Neural crest cell (in vitro differentiated cells): ENCODE measurements at regions not wholly inside any gene's neighbourhood (a gene's known extent, or its start where the extent isn't known, plus 50 kb on each side); places are given as distances from the start of the nearest gene placed in this dataset.

Experiments
- DNase-seq: peaks from one replicate; pipeline ENCODE4 v3.0.0; 2021; ENCODE audit warnings: low read depth, mixed read lengths, low spot score
- H3K27ac Mint-ChIP-seq: one replicate; pipeline ENCODE4 v1.8.0; 2021; ENCODE audit warnings: mild to moderate bottlenecking, mixed read lengths; ENCODE audit not compliant: unreplicated experiment
- H3K27me3 Mint-ChIP-seq: 2 replicates; pipeline ENCODE4 v1.8.0; 2021; ENCODE audit warnings: low read depth, mild to moderate bottlenecking, mixed read lengths
- H3K36me3 Mint-ChIP-seq: 2 replicates; pipeline ENCODE4 v1.8.0; 2021; ENCODE audit warnings: low read depth, mild to moderate bottlenecking, mixed read lengths
- H3K4me1 Mint-ChIP-seq: 2 replicates; pipeline ENCODE4 v1.8.0; 2021; ENCODE audit warnings: mixed read lengths
- H3K4me3 Mint-ChIP-seq: one replicate; pipeline ENCODE4 v1.8.0; 2021; ENCODE audit warnings: mild to moderate bottlenecking, mixed read lengths
- H3K9me3 Mint-ChIP-seq: 2 replicates; pipeline ENCODE4 v1.8.0; 2021; ENCODE audit warnings: mixed read lengths
- TF ChIP-seq, protein P1 (sequence below): fragments of 200-600 bp; sonication (generic); conservative IDR thresholded peaks from 2 replicates; pipeline ENCODE4 v1.5.0; 2021; ENCODE audit warnings: antibody characterized with exemption, mild to moderate bottlenecking

DNA sequence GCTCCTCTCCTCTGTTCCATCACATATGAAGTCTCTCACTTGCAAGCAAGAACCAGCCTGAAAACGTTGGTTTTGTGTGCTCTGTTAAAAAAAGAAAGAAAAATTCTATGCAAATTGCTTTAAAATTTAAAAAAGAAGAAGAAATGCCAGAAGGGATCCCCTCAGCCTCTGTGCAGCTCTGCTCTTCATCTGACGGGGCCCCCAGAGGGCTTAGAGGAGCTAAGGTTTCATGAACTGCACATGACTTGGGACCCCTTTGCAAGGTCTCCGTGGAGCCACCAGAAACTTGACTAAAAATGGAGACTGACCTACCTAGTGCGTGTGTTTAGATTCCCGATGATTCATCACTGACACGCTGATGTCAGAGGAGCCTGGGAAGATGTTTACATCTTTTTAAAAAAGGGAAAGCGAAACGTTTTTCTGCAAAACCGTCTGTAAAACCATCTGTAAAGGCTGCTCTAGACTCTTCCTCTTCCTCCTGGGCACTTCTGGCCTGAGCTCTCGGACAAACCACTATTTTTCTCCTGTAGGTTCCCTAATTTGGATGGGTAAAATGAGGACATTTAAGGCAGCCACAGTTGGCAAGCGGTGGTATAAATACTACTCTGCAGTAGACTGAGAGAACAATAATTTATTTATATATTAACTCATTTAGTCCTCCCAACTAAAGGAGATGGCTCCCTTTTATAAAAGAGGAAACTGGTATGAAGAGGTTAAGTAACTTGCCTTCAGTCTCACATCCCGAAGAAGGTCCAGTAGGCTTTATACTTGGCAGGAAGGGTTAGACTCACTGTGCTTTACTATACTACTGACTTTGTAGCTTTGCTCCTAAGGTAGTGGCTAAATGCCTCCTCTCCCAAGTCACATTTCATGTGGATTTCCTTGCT, 67.2 kb upstream of the POLG start:
- no peak for DNase-seq
- Mint-ChIP-seq H3K9me3 (no peaks in the 10 kb centered on the region), H3K27ac (no peak overlapping the region), H3K36me3 (no peaks in the 10 kb centered on the region), H3K27me3 (peaks cover 99% of the 10 kb centered on the region), H3K4me3 (no peak overlapping the region), H3K4me1 (peaks cover 9% of the 10 kb centered on the region)
- TF ChIP-seq, protein P1, sequence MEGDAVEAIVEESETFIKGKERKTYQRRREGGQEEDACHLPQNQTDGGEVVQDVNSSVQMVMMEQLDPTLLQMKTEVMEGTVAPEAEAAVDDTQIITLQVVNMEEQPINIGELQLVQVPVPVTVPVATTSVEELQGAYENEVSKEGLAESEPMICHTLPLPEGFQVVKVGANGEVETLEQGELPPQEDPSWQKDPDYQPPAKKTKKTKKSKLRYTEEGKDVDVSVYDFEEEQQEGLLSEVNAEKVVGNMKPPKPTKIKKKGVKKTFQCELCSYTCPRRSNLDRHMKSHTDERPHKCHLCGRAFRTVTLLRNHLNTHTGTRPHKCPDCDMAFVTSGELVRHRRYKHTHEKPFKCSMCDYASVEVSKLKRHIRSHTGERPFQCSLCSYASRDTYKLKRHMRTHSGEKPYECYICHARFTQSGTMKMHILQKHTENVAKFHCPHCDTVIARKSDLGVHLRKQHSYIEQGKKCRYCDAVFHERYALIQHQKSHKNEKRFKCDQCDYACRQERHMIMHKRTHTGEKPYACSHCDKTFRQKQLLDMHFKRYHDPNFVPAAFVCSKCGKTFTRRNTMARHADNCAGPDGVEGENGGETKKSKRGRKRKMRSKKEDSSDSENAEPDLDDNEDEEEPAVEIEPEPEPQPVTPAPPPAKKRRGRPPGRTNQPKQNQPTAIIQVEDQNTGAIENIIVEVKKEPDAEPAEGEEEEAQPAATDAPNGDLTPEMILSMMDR = no peak

DNA sequence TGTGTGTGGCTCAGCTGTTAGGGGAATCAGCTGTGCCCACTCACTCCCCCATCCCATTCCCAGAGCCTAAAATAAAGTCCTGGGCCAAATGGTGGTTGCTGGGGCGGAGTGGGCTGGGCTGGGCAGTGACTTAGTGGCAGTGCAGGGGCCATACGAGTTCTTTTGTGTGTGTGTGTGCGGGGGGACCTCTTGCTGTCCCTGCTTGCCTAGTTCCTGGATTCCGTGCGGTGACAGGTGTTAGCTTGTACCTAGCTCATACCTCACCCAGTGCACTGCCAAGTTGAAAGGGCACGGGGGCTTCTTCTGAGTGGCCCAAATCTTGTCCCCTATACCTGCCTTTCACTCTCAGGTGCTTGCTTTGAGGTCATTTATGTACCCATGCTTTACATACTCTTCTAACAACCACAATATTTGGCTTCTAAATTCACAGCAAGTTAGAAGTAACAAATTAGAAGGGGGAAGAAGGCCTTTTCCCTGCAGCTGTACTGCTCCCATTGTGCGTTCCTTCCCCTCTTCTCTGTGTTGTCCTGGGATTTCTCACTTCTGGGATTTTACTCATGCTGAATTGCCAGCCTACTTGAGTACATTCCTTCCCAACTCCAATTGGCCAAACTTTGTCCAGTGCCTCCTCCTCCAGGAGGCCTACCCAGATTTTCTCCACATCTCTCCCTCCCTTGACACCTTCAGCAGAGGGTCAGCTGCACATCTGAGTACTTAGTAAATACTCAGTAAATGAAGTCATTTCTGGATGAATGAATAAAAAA, 66.3 kb upstream of the POLG start:
- no peaks in the 10 kb centered on the region for H3K9me3 Mint-ChIP-seq
- H3K36me3 Mint-ChIP-seq = no peaks in the 10 kb centered on the region
- peaks cover 13% of the 10 kb centered on the region for H3K4me1 Mint-ChIP-seq
- no peak for DNase-seq
- TF ChIP-seq, protein P1 = no peak
- peaks cover 99% of the 10 kb centered on the region for H3K27me3 Mint-ChIP-seq
- H3K27ac Mint-ChIP-seq = no peak overlapping the region
- H3K4me3 Mint-ChIP-seq = no peak overlapping the region

DNA sequence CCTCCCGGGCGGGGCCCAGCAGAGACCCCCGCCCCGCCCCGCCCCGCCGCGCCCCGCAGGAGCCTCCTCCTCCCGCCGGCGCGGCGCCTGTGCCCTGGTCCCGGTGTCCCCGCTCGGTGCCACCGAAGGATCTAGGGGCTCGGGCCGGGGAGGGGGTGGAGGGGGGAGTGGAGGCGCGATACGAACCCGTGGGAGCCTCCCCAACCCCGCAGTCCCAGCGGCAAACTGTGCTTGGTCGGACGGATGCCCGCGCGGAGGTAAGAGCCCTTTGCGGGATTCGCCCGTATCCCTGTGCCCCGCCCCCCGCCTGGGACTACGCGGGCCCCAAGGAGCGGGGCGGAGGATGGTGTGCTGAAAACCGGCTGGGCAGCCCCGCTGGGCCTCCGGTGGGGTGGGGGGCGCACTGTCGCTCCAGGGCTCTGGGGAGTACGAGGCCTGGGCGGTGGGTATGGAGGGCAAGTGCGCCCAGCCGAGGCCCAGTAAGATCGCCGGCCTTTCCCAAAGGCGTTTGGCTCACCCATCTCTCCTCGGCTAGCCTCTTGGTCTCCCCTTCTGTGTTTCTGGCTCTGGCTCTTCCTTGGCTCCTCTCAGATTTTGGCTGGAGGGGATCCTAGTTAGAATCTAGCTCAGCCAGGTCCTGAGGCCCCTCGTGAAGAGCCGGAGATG, 65.6 kb upstream of the POLG start:
- Mint-ChIP-seq H3K9me3 (no peaks in the 10 kb centered on the region), H3K4me1 (peaks cover 18% of the 10 kb centered on the region), H3K27ac (no peak overlapping the region), H3K4me3 (no peak overlapping the region), H3K36me3 (no peaks in the 10 kb centered on the region), H3K27me3 (peaks cover 99% of the 10 kb centered on the region)
- TF ChIP-seq, protein P1 = no peak
- no peak for DNase-seq

DNA sequence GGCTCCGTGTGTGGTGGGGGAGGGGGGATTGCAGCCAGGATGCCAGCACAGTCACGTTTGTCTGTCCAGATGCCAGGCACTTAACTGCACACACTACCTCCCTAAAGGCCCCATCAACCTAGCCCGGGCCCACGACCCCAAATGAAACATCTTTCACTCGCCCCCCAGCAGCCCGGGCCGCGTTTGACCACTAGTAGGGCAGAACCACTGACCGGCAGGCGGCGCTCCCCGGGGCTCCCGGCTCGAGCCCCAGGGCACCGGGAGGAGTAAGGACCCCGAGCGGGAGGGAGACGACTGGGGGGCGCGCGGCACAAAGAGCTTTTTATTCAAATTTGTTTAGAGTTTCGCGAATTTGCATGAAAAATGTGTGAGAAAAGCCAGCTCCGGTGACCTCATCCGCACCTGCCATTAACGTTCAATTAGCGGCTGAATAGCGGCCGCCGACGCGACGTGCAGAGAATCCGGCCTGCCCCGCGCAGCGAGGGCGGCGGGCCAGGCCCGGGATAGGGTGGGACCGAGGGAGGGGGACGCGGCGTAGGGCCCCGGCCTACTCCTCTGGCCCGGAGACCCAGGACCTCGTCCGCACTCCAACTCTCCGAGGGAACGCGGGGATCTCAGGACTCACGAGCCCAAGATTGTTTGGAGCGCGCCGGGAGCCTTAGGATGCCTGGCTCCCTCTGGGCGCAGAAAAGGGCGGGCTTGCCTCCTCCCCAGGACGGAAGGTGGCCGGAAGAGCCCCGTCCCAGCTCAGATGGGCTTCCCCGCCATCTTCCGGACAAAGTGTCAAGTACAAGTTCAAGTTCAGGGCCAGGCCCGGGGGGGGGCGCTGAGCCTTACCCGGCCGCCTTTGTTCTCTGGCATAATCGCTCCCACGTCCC, 64.9 kb upstream of the POLG start:
- Mint-ChIP-seq H3K27ac (no peak overlapping the region), H3K9me3 (no peaks in the 10 kb centered on the region), H3K36me3 (no peaks in the 10 kb centered on the region), H3K27me3 (peaks cover 99% of the 10 kb centered on the region), H3K4me3 (no peak overlapping the region), H3K4me1 (peaks cover 24% of the 10 kb centered on the region)
- DNase-seq = peak; percentile 48
- TF ChIP-seq, protein P1 = peak; percentile 57

DNA sequence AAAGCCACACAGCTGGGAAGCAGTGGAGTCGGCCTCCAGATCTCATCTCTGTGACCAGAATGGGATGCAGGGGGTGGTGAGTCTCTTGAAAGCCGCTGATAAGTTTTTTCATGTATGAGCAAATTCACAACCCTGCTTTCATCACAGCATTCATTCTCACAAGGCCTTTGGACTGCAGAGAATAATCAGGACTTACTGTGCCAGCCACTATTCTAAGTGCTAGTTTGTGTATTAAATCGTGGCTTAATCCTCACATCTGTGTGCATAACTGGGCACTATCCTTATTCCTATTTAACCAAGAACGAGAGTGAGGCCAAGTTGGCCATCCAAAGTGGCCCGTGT, 64.2 kb upstream of the POLG start:
- Mint-ChIP-seq H3K9me3 (no peaks in the 10 kb centered on the region), H3K4me3 (no peak overlapping the region), H3K27ac (no peak overlapping the region), H3K36me3 (no peaks in the 10 kb centered on the region), H3K27me3 (peaks cover 99% of the 10 kb centered on the region), H3K4me1 (peaks cover 24% of the 10 kb centered on the region)
- TF ChIP-seq, protein P1 = no peak
- no peak for DNase-seq
